Liver (tissue), 8 donors: ENCODE measurements at regions not wholly inside any gene's neighbourhood (a gene's known extent, or its start where the extent isn't known, plus 50 kb on each side); places are given as distances from the start of the nearest gene placed in this dataset.

Experiments used
- DNase-seq: peaks from one replicate; pipeline ENCODE4 v3.0.0-alpha.2; 2017; ENCODE audit warnings: low spot score
- H3K27ac ChIP-seq, 2 donors: one replicate each; pipeline ENCODE4 v1.7.0; 2013; ENCODE audit warnings: inconsistent platforms in 2 of 2, low read length in 2 of 2, control low read depth in 1 of 2, low read depth in 1 of 2, mild to moderate bottlenecking in 1 of 2
- H3K27me3 ChIP-seq, 4 donors: one replicate each; pipeline versions ENCODE4 v1.6.1 to v1.7.0; 2013; ENCODE audit warnings: low read length in 3 of 4, inconsistent platforms in 1 of 4, mild to moderate bottlenecking in 1 of 4, moderate library complexity in 1 of 4; ENCODE audit not compliant: control insufficient read depth in 4 of 4, insufficient read depth in 4 of 4
- H3K36me3 ChIP-seq, 4 donors: one replicate each; pipeline versions ENCODE4 v1.6.1 to v1.7.0; 2013; ENCODE audit warnings: low read length in 3 of 4, mild to moderate bottlenecking in 3 of 4, low read depth in 1 of 4, moderate library complexity in 1 of 4; ENCODE audit not compliant: control insufficient read depth in 4 of 4, insufficient read depth in 3 of 4
- H3K4me1 ChIP-seq, 4 donors: one replicate each; pipeline versions ENCODE4 v1.6.1 to v1.7.0; 2013; ENCODE audit warnings: low read length in 3 of 4, mild to moderate bottlenecking in 3 of 4, moderate library complexity in 1 of 4; ENCODE audit not compliant: control insufficient read depth in 4 of 4, insufficient read depth in 4 of 4
- H3K4me3 ChIP-seq, 3 donors: one replicate each; pipeline versions ENCODE4 v1.6.1 to v1.7.0; 2013; ENCODE audit warnings: low read length in 3 of 3, control low read depth in 1 of 3, low read depth in 1 of 3, mild to moderate bottlenecking in 1 of 3
- H3K9ac ChIP-seq, 2 donors: one replicate each; pipeline ENCODE4 v1.7.0; 2013; ENCODE audit warnings: low read length in 2 of 2, mild to moderate bottlenecking in 2 of 2, moderate library complexity in 2 of 2, control low read depth in 1 of 2, low read depth in 1 of 2
- H3K9me3 ChIP-seq, 4 donors: one replicate each; pipeline versions ENCODE4 v1.6.1 to v1.7.0; 2013; ENCODE audit warnings: low read length in 3 of 4; ENCODE audit not compliant: control insufficient read depth in 4 of 4
- ATF3 ChIP-seq: IDR thresholded peaks from 2 replicates; pipeline ENCODE4 v1.6.1; 2016; ENCODE audit warnings: antibody characterized with exemption
- CTCF ChIP-seq: fragments of 150-350 bp; IDR thresholded peaks from 2 replicates; pipeline ENCODE4 v1.5.1; 2017; ENCODE audit warnings: improper control_type of control experiment, low read depth, low read length; ENCODE audit not compliant: missing input control
- EGR1 ChIP-seq, 2 donors: IDR thresholded peaks; 2 replicates each; pipeline ENCODE4 v1.6.1; 2016 to 2018; ENCODE audit warnings: antibody characterized with exemption in 2 of 2, low read depth in 2 of 2
- FOXA1 ChIP-seq: IDR thresholded peaks from 2 replicates; pipeline ENCODE4 v1.6.1; 2016; ENCODE audit warnings: antibody characterized with exemption
- FOXA2 ChIP-seq: IDR thresholded peaks from 2 replicates; pipeline ENCODE4 v1.6.1; 2016; ENCODE audit warnings: antibody characterized with exemption
- GABPA ChIP-seq, 2 donors: IDR thresholded peaks in 1 of 2; conservative IDR thresholded peaks in 1 of 2; 2 replicates each; pipeline ENCODE4 v1.6.1; 2016; ENCODE audit warnings: antibody characterized with exemption in 2 of 2, mild to moderate bottlenecking in 1 of 2, moderate library complexity in 1 of 2
- HNF4A ChIP-seq, 2 donors: conservative IDR thresholded peaks; 2 replicates each; pipeline ENCODE4 v1.6.1; 2016; ENCODE audit warnings: antibody characterized with exemption in 2 of 2, mild to moderate bottlenecking in 2 of 2
- HNF4G ChIP-seq: IDR thresholded peaks from 2 replicates; pipeline ENCODE4 v1.6.1; 2016; ENCODE audit warnings: antibody characterized with exemption
- JUND ChIP-seq, 2 donors: IDR thresholded peaks; 2 replicates each; pipeline ENCODE4 v1.6.1; 2016; ENCODE audit warnings: antibody characterized with exemption in 2 of 2
- MAX ChIP-seq: IDR thresholded peaks from 2 replicates; pipeline ENCODE4 v1.6.1; 2016; ENCODE audit warnings: antibody characterized with exemption
- NR2F2 ChIP-seq: IDR thresholded peaks from 2 replicates; pipeline ENCODE4 v1.6.1; 2016; ENCODE audit warnings: antibody characterized with exemption
- RAD21 ChIP-seq, 2 donors: IDR thresholded peaks; 2 replicates each; pipeline ENCODE4 v1.6.1; 2016; ENCODE audit warnings: antibody characterized with exemption in 2 of 2, mild to moderate bottlenecking in 2 of 2
- REST ChIP-seq: IDR thresholded peaks from 2 replicates; pipeline ENCODE4 v1.6.1; 2016; ENCODE audit warnings: antibody characterized with exemption, mild to moderate bottlenecking
- RXRA ChIP-seq, 2 donors: IDR thresholded peaks; 2 replicates each; pipeline ENCODE4 v1.6.1; 2017 to 2018; ENCODE audit warnings: antibody characterized with exemption in 2 of 2, mild to moderate bottlenecking in 1 of 2
- SP1 ChIP-seq: IDR thresholded peaks from 2 replicates; pipeline ENCODE4 v1.6.1; 2018; ENCODE audit warnings: antibody characterized with exemption, mild to moderate bottlenecking
- TAF1 ChIP-seq: conservative IDR thresholded peaks from 2 replicates; pipeline ENCODE4 v1.6.1; 2016; ENCODE audit warnings: antibody characterized with exemption, mild to moderate bottlenecking
- YY1 ChIP-seq: IDR thresholded peaks from 2 replicates; pipeline ENCODE4 v1.6.1; 2016; ENCODE audit warnings: antibody characterized with exemption, mild to moderate bottlenecking
- ZBTB33 ChIP-seq: IDR thresholded peaks from 2 replicates; pipeline ENCODE4 v1.6.1; 2016; ENCODE audit warnings: antibody characterized with exemption
- WGBS: extraction: QIAGEN DNeasy Blood & Tissue Kit; methylation state at CpG from one replicate; pipeline ENCODE4 v1.1.7; 2013; 5-methylcytosine and 5-hydroxymethylcytosine counted together
- donor health status: healthy.
- donor health status: healthy.
- donor health status: healthy.
- donor health status: healthy.
- donor health status: healthy.

- H3K36me3 ChIP-seq: no peaks in the 10 kb centered on the region
- WGBS: 84% methylated on average over 1 of the region's 1 CpG
- TF ChIP-seq GABPA (IDR thresholded peaks at IDR 0.05 in 1 of 2, conservative IDR thresholded peaks at IDR 0.05 in 1 of 2) (no peak), FOXA2 (no peak), NR2F2 (no peak), JUND (IDR thresholded peaks at IDR 0.05) (no peak), REST (no peak), TAF1 (no peak), MAX (no peak), RXRA (IDR thresholded peaks at IDR 0.05) (no peak), HNF4A (conservative IDR thresholded peaks at IDR 0.05) (no peak), HNF4G (no peak), EGR1 (IDR thresholded peaks at IDR 0.05; ENCODE audit: low read depth in 2 of 2) (no peak), SP1 (no peak), FOXA1 (no peak), CTCF (no peak), ZBTB33 (no peak), RAD21 (IDR thresholded peaks at IDR 0.05) (no peak), ATF3 (no peak), YY1 (no peak)
- H3K9ac ChIP-seq: no peak overlapping the region
- H3K4me1 ChIP-seq: no peaks in the 10 kb centered on the region
- H3K27me3 ChIP-seq: peaks cover 0 to 4% (median 0%) of the 10 kb centered on the region in 4 donors
- H3K27ac ChIP-seq: no peak overlapping the region
- H3K9me3 ChIP-seq: no peaks in the 10 kb centered on the region
- no peak overlapping the region for H3K4me3 ChIP-seq
- no peak for DNase-seq
Measured at GRCh38 chr5:130496215-130496614, 592.0 kb downstream of the CHSY3 start.
